ENCODE measurements at regions not wholly inside any gene's neighbourhood (a gene's known extent, or its start where the extent isn't known, plus 50 kb on each side); places are given as distances from the start of the nearest gene placed in this dataset.

GRCh38 chr3:187931770-187932278, 186.6 kb upstream of the BCL6 start:
- H3K27me3 ChIP-seq: no peaks in the 10 kb centered on the region
- peak overlapping the region in 1 of 4 donors; percentile 77 for H3K27ac ChIP-seq
- H3K4me1 ChIP-seq: peaks cover 18 to 53% of the 10 kb centered on the region in 2 donors
- no peak overlapping the region for H3K4me3 ChIP-seq
- intact Hi-C loops (cut with DNase I; ENCODE audit: low total_unique reads): no loop called here
- H3K36me3 ChIP-seq: no peaks in the 10 kb centered on the region
- H3K9me3 ChIP-seq: no peaks in the 10 kb centered on the region
- in situ Hi-C loops (cut with MboI; ENCODE audit: low sequenced_read_pairs in 4 of 4): no loop called here
- no peak for TF ChIP-seq POLR2A (IDR thresholded peaks at IDR 0.05)
- no peak for TF ChIP-seq CTCF (IDR thresholded peaks at IDR 0.05 in 4 of 5, conservative IDR thresholded peaks at IDR 0.05 in 1 of 5)
- DNase-seq (no peak), ATAC-seq (no peak)

- no peak for TF ChIP-seq POLR2A (IDR thresholded peaks at IDR 0.05)
- no peak for TF ChIP-seq CTCF (IDR thresholded peaks at IDR 0.05 in 4 of 5, conservative IDR thresholded peaks at IDR 0.05 in 1 of 5)
- DNase-seq: peak; percentile 37 to 60
- H3K27ac ChIP-seq: peak overlapping the region; percentile 13 to 77 (median 36)
- H3K9me3 ChIP-seq: no peaks in the 10 kb centered on the region
- no peaks in the 10 kb centered on the region for H3K36me3 ChIP-seq
- peaks cover 18 to 54% of the 10 kb centered on the region in 2 donors for H3K4me1 ChIP-seq
- in situ Hi-C loops (cut with MboI; ENCODE audit: low sequenced_read_pairs in 4 of 4) (no loop called here), intact Hi-C loops (cut with DNase I; ENCODE audit: low total_unique reads) (no loop called here)
- H3K4me3 ChIP-seq: no peak overlapping the region
- H3K27me3 ChIP-seq: no peaks in the 10 kb centered on the region
- ATAC-seq: peak; percentile 34 to 83
Measured at GRCh38 chr3:187932530-187932929, 187.3 kb upstream of the BCL6 start.

GRCh38 chr3:187935623-187936156, 190.4 kb upstream of the BCL6 start:
- DNase-seq (peak; percentile 64 to 88), ATAC-seq (peak; percentile 34 to 88)
- intact Hi-C loops (cut with DNase I; ENCODE audit: low total_unique reads) (no loop called here), in situ Hi-C loops (cut with MboI; ENCODE audit: low sequenced_read_pairs in 4 of 4) (no loop called here)
- Histone ChIP-seq H3K4me1 (peaks cover 11 to 44% of the 10 kb centered on the region in 2 donors), H3K9me3 (no peaks in the 10 kb centered on the region), H3K36me3 (no peaks in the 10 kb centered on the region), H3K27me3 (no peaks in the 10 kb centered on the region), H3K4me3 (peak overlapping the region in 1 of 4 donors; percentile 6), H3K27ac (peak overlapping the region; percentile 79 to 88 (median 86))
- no peak for TF ChIP-seq POLR2A (IDR thresholded peaks at IDR 0.05)
- TF ChIP-seq CTCF (IDR thresholded peaks at IDR 0.05 in 4 of 5, conservative IDR thresholded peaks at IDR 0.05 in 1 of 5): no peak

- no peak for DNase-seq
- Histone ChIP-seq H3K4me3 (no peak overlapping the region), H3K27ac (peak overlapping the region; percentile 79 to 88 (median 86)), H3K36me3 (no peaks in the 10 kb centered on the region), H3K27me3 (no peaks in the 10 kb centered on the region), H3K9me3 (no peaks in the 10 kb centered on the region), H3K4me1 (peaks cover 16 to 53% of the 10 kb centered on the region in 2 donors)
- intact Hi-C loops (cut with DNase I; ENCODE audit: low total_unique reads): no loop called here
- no peak for TF ChIP-seq CTCF (IDR thresholded peaks at IDR 0.05 in 4 of 5, conservative IDR thresholded peaks at IDR 0.05 in 1 of 5)
- TF ChIP-seq POLR2A (IDR thresholded peaks at IDR 0.05): no peak
- ATAC-seq: no peak
- in situ Hi-C loops (cut with MboI; ENCODE audit: low sequenced_read_pairs in 4 of 4): no loop called here
Measured at GRCh38 chr3:187936676-187937075, 191.4 kb upstream of the BCL6 start.

GRCh38 chr3:187939891-187940290, 194.6 kb upstream of the BCL6 start:
- in situ Hi-C loops (cut with MboI; ENCODE audit: low sequenced_read_pairs in 4 of 4) (no loop called here), intact Hi-C loops (cut with DNase I; ENCODE audit: low total_unique reads) (no loop called here)
- Histone ChIP-seq H3K9me3 (no peaks in the 10 kb centered on the region), H3K27ac (no peak overlapping the region), H3K4me1 (peaks cover 30 to 46% of the 10 kb centered on the region in 2 donors), H3K36me3 (no peaks in the 10 kb centered on the region), H3K4me3 (no peak overlapping the region), H3K27me3 (no peaks in the 10 kb centered on the region)
- TF ChIP-seq CTCF (IDR thresholded peaks at IDR 0.05 in 4 of 5, conservative IDR thresholded peaks at IDR 0.05 in 1 of 5): no peak
- TF ChIP-seq POLR2A (IDR thresholded peaks at IDR 0.05): no peak
- DNase-seq (no peak), ATAC-seq (no peak)

Measured in gastrocnemius medialis (tissue), 4 donors.